MM.1S (cell line): ENCODE measurements at regions not wholly inside any gene's neighbourhood (a gene's known extent, or its start where the extent isn't known, plus 50 kb on each side); places are given as distances from the start of the nearest gene placed in this dataset.

Experiments used
- DNase-seq: peaks from one replicate; pipeline ENCODE4 v3.0.0-alpha.2; 2015
- H2AFZ ChIP-seq: fragments of 300-600 bp; sonication (generic); 2 replicates; pipeline ENCODE4 v1.6.0; 2016; ENCODE audit warnings: antibody characterized with exemption, low read length
- H3F3A ChIP-seq: fragments of 300-600 bp; sonication (generic); 2 replicates; pipeline ENCODE4 v1.6.1; 2016; ENCODE audit warnings: mild to moderate bottlenecking, antibody characterized with exemption, low read length, moderate library complexity, mixed read lengths; ENCODE audit not compliant: insufficient read depth
- H3K27ac ChIP-seq: fragments of 300-600 bp; sonication (generic); 2 replicates; pipeline ENCODE4 v1.5.1; 2016; ENCODE audit warnings: mild to moderate bottlenecking, low read length
- H3K27me3 ChIP-seq: fragments of 300-600 bp; sonication (generic); replicated peaks from 2 replicates; pipeline ENCODE4 v1.6.0; 2016; ENCODE audit warnings: low read length; ENCODE audit not compliant: insufficient read depth
- H3K36me3 ChIP-seq: fragments of 300-600 bp; sonication (generic); replicated peaks from 2 replicates; pipeline ENCODE4 v1.6.1; 2016; ENCODE audit warnings: mild to moderate bottlenecking, low read length, mixed read lengths; ENCODE audit not compliant: insufficient read depth
- H3K4me1 ChIP-seq: fragments of 300-600 bp; sonication (generic); 2 replicates; pipeline ENCODE4 v1.6.1; 2016; ENCODE audit warnings: low read length, mixed read lengths
- H3K4me2 ChIP-seq: fragments of 300-600 bp; sonication (generic); 2 replicates; pipeline ENCODE4 v1.6.0; 2016; ENCODE audit warnings: low read depth, low read length
- H3K4me3 ChIP-seq: fragments of 300-600 bp; sonication (generic); 2 replicates; pipeline ENCODE4 v1.5.1; 2016; ENCODE audit warnings: low read length, mixed read lengths
- H3K79me2 ChIP-seq: fragments of 300-600 bp; sonication (generic); 2 replicates; pipeline ENCODE4 v1.6.1; 2016; ENCODE audit warnings: mixed run types, low read length, mixed read lengths
- H3K9ac ChIP-seq: fragments of 300-600 bp; sonication (generic); 2 replicates; pipeline ENCODE4 v1.6.1; 2016; ENCODE audit warnings: low read length, mixed read lengths
- H3K9me2 ChIP-seq: fragments of 300-600 bp; sonication (generic); replicated peaks from 2 replicates; pipeline ENCODE4 v1.6.1; 2016; ENCODE audit warnings: mild to moderate bottlenecking, low read length, mixed read lengths; ENCODE audit not compliant: insufficient read depth
- H3K9me3 ChIP-seq: fragments of 300-600 bp; sonication (generic); replicated peaks from 2 replicates; pipeline ENCODE4 v1.6.1; 2016; ENCODE audit warnings: mild to moderate bottlenecking, low read length, mixed read lengths; ENCODE audit not compliant: insufficient read depth
- H4K20me1 ChIP-seq: fragments of 300-600 bp; sonication (generic); 2 replicates; pipeline ENCODE4 v1.6.1; 2016; ENCODE audit warnings: mild to moderate bottlenecking, low read length, moderate library complexity, mixed read lengths; ENCODE audit not compliant: insufficient read depth
- EZH2 ChIP-seq: fragments of 300-600 bp; sonication (generic); optimal IDR thresholded peaks from 2 replicates; pipeline ENCODE3; 2017; ENCODE audit warnings: low read depth, mild to moderate bottlenecking, antibody characterized with exemption, low read length, mixed read lengths
- EZH2phosphoT487 ChIP-seq: fragments of 300-600 bp; sonication (generic); IDR thresholded peaks from 2 replicates; pipeline ENCODE4 v1.6.1; 2018; ENCODE audit warnings: antibody characterized with exemption, low read length
- TF ChIP-seq, protein P1 (sequence below): fragments of 300-600 bp; sonication (generic); IDR thresholded peaks from 2 replicates; pipeline ENCODE4 v1.5.1; 2016; ENCODE audit warnings: antibody characterized with exemption, low read length, mixed read lengths

DNA sequence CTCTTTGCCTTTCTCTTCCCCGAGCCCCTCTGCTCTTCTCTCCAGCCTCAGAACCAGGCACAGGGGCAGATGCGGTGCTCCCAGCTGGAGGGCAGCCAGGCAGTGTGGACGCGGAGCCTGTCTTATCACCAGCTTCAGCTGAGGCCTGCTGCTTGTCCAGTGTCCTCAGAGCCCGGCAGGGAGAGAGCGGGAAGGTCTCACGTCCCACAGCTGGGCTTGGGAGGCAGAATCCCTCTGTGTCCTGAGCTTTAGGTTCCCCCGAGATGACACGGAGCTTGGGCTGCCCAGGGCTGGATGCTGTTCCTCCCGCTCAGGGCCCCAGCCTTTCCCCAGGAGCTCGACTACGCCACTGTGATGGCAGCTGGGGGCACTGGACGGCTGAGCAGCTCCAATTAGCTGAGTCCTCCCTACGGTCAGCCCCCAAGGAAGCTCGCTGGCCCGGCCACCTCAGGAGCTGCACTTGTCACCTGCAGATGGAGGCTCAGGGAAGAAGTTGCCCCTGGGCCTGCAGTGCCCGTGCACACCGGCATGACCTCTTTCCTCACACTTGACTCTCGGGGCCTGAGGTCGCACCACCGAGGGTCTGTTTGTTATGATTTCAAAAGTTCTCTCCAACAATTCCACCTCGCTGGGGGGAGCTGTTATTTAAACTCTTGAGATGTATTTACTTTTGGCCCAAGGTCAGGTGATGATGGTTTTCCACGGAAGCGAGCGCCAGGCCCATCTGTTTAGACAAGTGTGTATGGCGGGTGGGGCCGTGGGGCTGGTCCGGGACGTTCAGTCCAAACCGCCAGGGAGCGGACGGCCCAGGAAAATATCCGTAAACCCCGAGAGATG is 127.3 kb downstream of the SIK1 start:
- H3K79me2 ChIP-seq = no peaks in the 10 kb centered on the region
- H3K27ac ChIP-seq = no peak overlapping the region
- no peaks in the 10 kb centered on the region for H3F3A ChIP-seq
- TF ChIP-seq, protein P1, sequence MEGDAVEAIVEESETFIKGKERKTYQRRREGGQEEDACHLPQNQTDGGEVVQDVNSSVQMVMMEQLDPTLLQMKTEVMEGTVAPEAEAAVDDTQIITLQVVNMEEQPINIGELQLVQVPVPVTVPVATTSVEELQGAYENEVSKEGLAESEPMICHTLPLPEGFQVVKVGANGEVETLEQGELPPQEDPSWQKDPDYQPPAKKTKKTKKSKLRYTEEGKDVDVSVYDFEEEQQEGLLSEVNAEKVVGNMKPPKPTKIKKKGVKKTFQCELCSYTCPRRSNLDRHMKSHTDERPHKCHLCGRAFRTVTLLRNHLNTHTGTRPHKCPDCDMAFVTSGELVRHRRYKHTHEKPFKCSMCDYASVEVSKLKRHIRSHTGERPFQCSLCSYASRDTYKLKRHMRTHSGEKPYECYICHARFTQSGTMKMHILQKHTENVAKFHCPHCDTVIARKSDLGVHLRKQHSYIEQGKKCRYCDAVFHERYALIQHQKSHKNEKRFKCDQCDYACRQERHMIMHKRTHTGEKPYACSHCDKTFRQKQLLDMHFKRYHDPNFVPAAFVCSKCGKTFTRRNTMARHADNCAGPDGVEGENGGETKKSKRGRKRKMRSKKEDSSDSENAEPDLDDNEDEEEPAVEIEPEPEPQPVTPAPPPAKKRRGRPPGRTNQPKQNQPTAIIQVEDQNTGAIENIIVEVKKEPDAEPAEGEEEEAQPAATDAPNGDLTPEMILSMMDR = no peak
- TF ChIP-seq EZH2 = no peak
- TF ChIP-seq EZH2phosphoT487 = no peak
- H4K20me1 ChIP-seq = no peaks in the 10 kb centered on the region
- no peaks in the 10 kb centered on the region for H3K9me2 ChIP-seq
- no peak overlapping the region for H2AFZ ChIP-seq
- H3K4me2 ChIP-seq = no peak overlapping the region
- H3K27me3 ChIP-seq = peaks cover 17% of the 10 kb centered on the region; the same call in 1 of the 2 replicates
- no peak for DNase-seq
- H3K9me3 ChIP-seq = no peaks in the 10 kb centered on the region
- H3K36me3 ChIP-seq = no peaks in the 10 kb centered on the region
- H3K4me1 ChIP-seq = no peaks in the 10 kb centered on the region
- H3K4me3 ChIP-seq = no peak overlapping the region
- no peak overlapping the region for H3K9ac ChIP-seq

DNA sequence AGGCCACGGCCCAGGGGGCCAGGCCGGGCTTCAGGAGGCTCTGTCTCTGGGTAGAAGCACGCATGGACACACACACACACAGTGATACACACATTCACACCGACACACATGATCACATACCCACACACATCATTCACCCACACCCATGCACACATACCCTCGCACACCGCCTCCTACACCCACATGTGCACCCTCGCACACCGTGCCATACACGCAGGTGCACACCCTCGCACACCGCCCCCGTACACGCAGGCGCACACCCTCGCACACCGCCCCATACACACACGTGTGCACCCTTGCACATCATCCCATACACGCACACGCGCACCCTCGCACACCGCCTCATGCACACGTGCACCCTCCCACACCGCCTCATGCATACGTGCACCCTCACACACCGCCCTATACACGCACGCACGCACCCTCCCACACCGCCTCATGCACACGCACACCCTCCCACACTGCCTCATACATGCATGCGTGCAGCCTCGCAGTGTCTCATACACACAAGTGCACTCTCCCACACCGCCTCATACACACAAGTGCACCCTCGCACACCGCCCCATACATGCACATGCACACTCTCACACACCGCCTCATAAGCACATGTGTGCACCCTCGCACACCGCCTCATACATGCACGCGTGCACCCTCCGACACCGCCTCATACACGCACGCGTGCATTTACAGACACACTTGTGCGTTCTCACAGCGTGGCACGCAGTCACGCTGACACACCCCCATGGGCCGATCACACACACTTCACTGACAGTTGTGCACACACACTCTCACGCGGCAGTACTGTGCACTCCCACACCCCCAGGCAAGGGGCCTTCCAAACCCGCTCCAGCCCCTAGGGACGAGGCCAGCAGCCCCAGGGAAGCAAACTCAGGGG is 128.1 kb downstream of the SIK1 start:
- Histone ChIP-seq H3K9me2 (no peaks in the 10 kb centered on the region), H3K9me3 (no peaks in the 10 kb centered on the region), H3K36me3 (no peaks in the 10 kb centered on the region), H4K20me1 (no peaks in the 10 kb centered on the region), H2AFZ (no peak overlapping the region), H3K27ac (no peak overlapping the region), H3K9ac (no peak overlapping the region), H3K4me1 (no peaks in the 10 kb centered on the region), H3K27me3 (peaks cover 25% of the 10 kb centered on the region; the same call in 1 of the 2 replicates), H3F3A (no peaks in the 10 kb centered on the region), H3K4me2 (no peak overlapping the region), H3K4me3 (no peak overlapping the region), H3K79me2 (no peaks in the 10 kb centered on the region)
- no peak for TF ChIP-seq EZH2phosphoT487
- TF ChIP-seq, protein P1 = no peak
- TF ChIP-seq EZH2 = no peak
- no peak for DNase-seq

DNA sequence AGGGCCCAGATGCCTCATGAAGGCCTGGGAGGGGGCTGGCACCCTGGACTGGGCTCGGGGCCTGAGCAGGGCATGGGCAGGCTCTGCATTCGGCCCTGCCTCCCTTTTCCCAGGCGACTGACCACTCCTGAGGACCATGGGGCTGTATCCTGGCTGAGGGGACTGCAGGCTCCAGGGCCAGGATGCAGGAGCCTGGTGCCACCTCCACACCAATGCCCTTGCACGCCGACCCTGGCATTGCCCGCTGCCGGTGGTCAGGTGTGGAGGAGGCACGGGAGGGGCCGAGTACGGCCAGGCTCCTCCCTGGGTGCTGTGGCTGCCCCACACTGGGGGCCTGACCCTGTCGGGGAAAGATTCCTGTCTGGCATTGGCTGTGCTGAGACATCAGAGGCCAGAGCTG is 128.9 kb downstream of the SIK1 start:
- no peak overlapping the region for H3K4me2 ChIP-seq

More for the DNA sequence above, 128.9 kb downstream of the SIK1 start:
- Histone ChIP-seq H3K4me3 (no peak overlapping the region), H3K9me3 (no peaks in the 10 kb centered on the region), H3K36me3 (no peaks in the 10 kb centered on the region), H3F3A (no peaks in the 10 kb centered on the region), H4K20me1 (no peaks in the 10 kb centered on the region), H3K79me2 (no peaks in the 10 kb centered on the region), H3K9me2 (no peaks in the 10 kb centered on the region), H3K4me1 (no peaks in the 10 kb centered on the region), H3K27me3 (peaks cover 27% of the 10 kb centered on the region; the same call in 1 of the 2 replicates), H3K27ac (no peak overlapping the region), H2AFZ (no peak overlapping the region), H3K9ac (no peak overlapping the region)
- no peak for DNase-seq
- TF ChIP-seq EZH2phosphoT487 (no peak), EZH2 (no peak)
- TF ChIP-seq, protein P1 = no peak
